WTC11 (cell line): ENCODE measurements at regions not wholly inside any gene's neighbourhood (a gene's known extent, or its start where the extent isn't known, plus 50 kb on each side); places are given as distances from the start of the nearest gene placed in this dataset.

ENCODE experiments used
- CREB1 ChIP-seq: sonication (generic); formaldehyde crosslinking; IDR thresholded peaks from 2 replicates; pipeline ENCODE4 v1.8.0; 2023; ENCODE audit warnings: mild to moderate bottlenecking, missing genetic modification reagents
- TF ChIP-seq, protein P1 (sequence below): fragments of 200-600 bp; IDR thresholded peaks from 2 replicates; pipeline ENCODE4 v1.8.0; 2022; ENCODE audit warnings: antibody characterized with exemption
- TF ChIP-seq, protein P2 (sequence below): sonication (generic); formaldehyde crosslinking; IDR thresholded peaks from 2 replicates; pipeline ENCODE4 v1.8.0; 2023; ENCODE audit warnings: missing genetic modification reagents
- TF ChIP-seq, protein P3 (sequence below): sonication (generic); formaldehyde crosslinking; IDR thresholded peaks from 2 replicates; pipeline ENCODE4 v1.8.1; 2023; ENCODE audit warnings: mild to moderate bottlenecking, missing genetic modification reagents, moderate library complexity

DNA sequence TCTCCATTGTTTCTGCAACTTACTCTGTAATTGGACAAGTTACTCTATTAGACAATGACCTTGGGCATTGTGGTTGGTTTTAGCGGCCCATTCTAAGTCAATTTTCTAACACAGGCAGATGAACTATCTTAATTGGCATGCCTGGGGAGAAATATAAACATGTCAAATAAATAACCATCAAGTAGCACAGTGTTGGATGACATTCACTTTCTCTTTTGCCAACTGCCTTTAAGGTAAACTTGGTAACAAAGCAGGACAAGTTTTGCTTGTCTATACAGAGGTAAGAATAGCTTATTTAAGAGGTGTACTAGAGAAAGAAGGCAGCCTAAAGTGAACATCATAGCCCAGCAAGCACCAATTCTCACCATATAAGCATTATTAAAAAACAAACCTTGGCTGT lies 599.6 kb downstream of the GBE1 start:
- no peak for TF ChIP-seq CREB1 (CRISPR knock-in tag)
- TF ChIP-seq, protein P1, sequence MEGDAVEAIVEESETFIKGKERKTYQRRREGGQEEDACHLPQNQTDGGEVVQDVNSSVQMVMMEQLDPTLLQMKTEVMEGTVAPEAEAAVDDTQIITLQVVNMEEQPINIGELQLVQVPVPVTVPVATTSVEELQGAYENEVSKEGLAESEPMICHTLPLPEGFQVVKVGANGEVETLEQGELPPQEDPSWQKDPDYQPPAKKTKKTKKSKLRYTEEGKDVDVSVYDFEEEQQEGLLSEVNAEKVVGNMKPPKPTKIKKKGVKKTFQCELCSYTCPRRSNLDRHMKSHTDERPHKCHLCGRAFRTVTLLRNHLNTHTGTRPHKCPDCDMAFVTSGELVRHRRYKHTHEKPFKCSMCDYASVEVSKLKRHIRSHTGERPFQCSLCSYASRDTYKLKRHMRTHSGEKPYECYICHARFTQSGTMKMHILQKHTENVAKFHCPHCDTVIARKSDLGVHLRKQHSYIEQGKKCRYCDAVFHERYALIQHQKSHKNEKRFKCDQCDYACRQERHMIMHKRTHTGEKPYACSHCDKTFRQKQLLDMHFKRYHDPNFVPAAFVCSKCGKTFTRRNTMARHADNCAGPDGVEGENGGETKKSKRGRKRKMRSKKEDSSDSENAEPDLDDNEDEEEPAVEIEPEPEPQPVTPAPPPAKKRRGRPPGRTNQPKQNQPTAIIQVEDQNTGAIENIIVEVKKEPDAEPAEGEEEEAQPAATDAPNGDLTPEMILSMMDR: no peak
- TF ChIP-seq, protein P2, sequence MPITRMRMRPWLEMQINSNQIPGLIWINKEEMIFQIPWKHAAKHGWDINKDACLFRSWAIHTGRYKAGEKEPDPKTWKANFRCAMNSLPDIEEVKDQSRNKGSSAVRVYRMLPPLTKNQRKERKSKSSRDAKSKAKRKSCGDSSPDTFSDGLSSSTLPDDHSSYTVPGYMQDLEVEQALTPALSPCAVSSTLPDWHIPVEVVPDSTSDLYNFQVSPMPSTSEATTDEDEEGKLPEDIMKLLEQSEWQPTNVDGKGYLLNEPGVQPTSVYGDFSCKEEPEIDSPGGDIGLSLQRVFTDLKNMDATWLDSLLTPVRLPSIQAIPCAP (CRISPR knock-in tag): no peak
- TF ChIP-seq, protein P3, sequence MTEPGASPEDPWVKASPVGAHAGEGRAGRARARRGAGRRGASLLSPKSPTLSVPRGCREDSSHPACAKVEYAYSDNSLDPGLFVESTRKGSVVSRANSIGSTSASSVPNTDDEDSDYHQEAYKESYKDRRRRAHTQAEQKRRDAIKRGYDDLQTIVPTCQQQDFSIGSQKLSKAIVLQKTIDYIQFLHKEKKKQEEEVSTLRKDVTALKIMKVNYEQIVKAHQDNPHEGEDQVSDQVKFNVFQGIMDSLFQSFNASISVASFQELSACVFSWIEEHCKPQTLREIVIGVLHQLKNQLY (CRISPR knock-in tag): no peak
